ENCODE measurements at regions not wholly inside any gene's neighbourhood (a gene's known extent, or its start where the extent isn't known, plus 50 kb on each side); places are given as distances from the start of the nearest gene placed in this dataset.

DNA sequence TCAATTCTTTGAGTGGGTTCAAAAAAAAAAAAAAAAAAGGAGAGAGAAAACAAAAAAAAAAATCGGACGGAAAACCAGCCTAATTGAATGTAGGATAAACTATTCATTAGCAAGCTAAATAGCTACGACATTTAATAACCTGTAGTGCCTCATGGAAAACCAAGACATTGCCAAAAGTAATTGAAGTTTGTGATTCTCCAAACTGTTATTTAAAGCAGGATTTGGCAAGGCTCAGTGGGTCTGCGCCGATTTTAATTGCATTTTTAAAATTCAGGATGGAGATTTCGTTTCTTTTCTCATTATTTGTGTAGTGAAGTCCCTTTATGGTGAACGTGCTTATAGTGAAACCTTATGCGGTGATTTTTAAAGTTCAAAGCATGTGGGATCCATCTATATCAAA, 127.2 kb upstream of the NFIB start:
- CTCF ChIA-PET (ENCODE audit: partially characterized antibody): interaction anchor here (1.3 to 8.5 kb wide), 7 partner anchors 10 to 328 kb away, joined by 3 to 85 read pairs (median 9); no protein-coding TSS in a partner anchor
- Histone ChIP-seq H3K23me2 (ENCODE audit: low read depth, low read length) (no peaks in the 10 kb centered on the region), H3K79me1 (ENCODE audit: low read depth, low read length) (no peaks in the 10 kb centered on the region), H4K91ac (replicated peaks; ENCODE audit: insufficient read length, low read length) (no peak overlapping the region), H2AFZ (ENCODE audit: low read length) (no peak overlapping the region), H3K14ac (ENCODE audit: insufficient read length) (no peak overlapping the region), H3K9me3 (ENCODE audit: insufficient read depth in 2 of 2, low read depth in 1 of 2, low read length in 1 of 2) (no peaks in the 10 kb centered on the region), H2BK20ac (ENCODE audit: low read length) (no peak overlapping the region), H4K8ac (ENCODE audit: extremely low read depth, insufficient read depth, low read length) (no peak overlapping the region), H3K18ac (ENCODE audit: extremely low read depth, low read length) (no peak overlapping the region), H3K9ac (replicated peaks in 1 of 4; ENCODE audit: extremely low read depth in 1 of 4, low read depth in 3 of 4, low read length in 3 of 4) (no peak overlapping the region), H3K79me2 (ENCODE audit: control insufficient read depth in 1 of 2, insufficient read depth in 2 of 2, low read length in 2 of 2) (no peaks in the 10 kb centered on the region), H2BK120ac (replicated peaks; ENCODE audit: low read depth, low read length) (no peak overlapping the region), H2BK5ac (ENCODE audit: low read depth, low read length) (no peak overlapping the region), H3K4me1 (replicated peaks in 1 of 4; ENCODE audit: control insufficient read depth in 3 of 4, insufficient read depth in 4 of 4, low read length in 3 of 4) (peaks cover 0 to 3% (median 1%) of the 10 kb centered on the region in 4 experiments; a peak in 2 of 7 replicates), H3K36me3 (ENCODE audit: control insufficient read depth in 2 of 4, insufficient read depth in 4 of 4, low read length in 3 of 4) (no peaks in the 10 kb centered on the region), H3K23ac (ENCODE audit: insufficient read length) (no peak overlapping the region), H2AK5ac (ENCODE audit: low read depth, low read length) (no peak overlapping the region), H4K20me1 (replicated peaks in 1 of 2; ENCODE audit: control insufficient read depth in 1 of 2, insufficient read depth in 2 of 2, low read length in 2 of 2) (no peaks in the 10 kb centered on the region), H4K5ac (ENCODE audit: insufficient read length, low read depth, low read length) (no peak overlapping the region), H3K56ac (replicated peaks; ENCODE audit: insufficient read length, low read depth, low read length) (no peak overlapping the region), H3K27ac (ENCODE audit: low read depth, low read length) (no peak overlapping the region), H2BK15ac (ENCODE audit: low read length) (no peak overlapping the region), H3K4me3 (ENCODE audit: extremely low read depth in 1 of 4, insufficient read depth in 2 of 4, low read depth in 3 of 4, low read length in 4 of 4) (no peak overlapping the region), H3K4me2 (ENCODE audit: insufficient read depth in 1 of 2, low read depth in 2 of 2, low read length in 2 of 2) (no peak overlapping the region), H2BK12ac (ENCODE audit: low read depth, low read length) (no peak overlapping the region), H3K27me3 (replicated peaks in 1 of 4; ENCODE audit: control insufficient read depth in 3 of 4, extremely low read depth in 1 of 4, insufficient read depth in 3 of 4, low read length in 3 of 4) (no peaks in the 10 kb centered on the region), H3K4ac (replicated peaks; ENCODE audit: insufficient read length, low read depth, low read length) (no peak overlapping the region)
- POLR2A ChIA-PET (ENCODE audit: partially characterized antibody): no interaction called here
- DNase-seq (ENCODE audit: low read depth in 1 of 2, low spot score in 2 of 2) (no peak), FAIRE-seq (no peak)
- 95% methylated on average over 8 of the region's 8 CpGs; no CpG with 5 or more reads in 1 of the 2 experiments for WGBS, 2 experiments (ENCODE audit: extremely low coverage in 1 of 2, insufficient coverage in 1 of 2, insufficient read length in 1 of 2, insufficient replicate concordance in 2 of 2, low coverage in 1 of 2, low lambda C conversion rate in 2 of 2, missing lambda C conversion rate in 1 of 2)
- no peak for TF ChIP-seq CHD2 (IDR thresholded peaks at IDR 0.05; ENCODE audit: low read length)
- TF ChIP-seq, protein P1, sequence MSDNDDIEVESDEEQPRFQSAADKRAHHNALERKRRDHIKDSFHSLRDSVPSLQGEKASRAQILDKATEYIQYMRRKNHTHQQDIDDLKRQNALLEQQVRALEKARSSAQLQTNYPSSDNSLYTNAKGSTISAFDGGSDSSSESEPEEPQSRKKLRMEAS (IDR thresholded peaks at IDR 0.05): no peak
- no peak for TF ChIP-seq POU5F1 (IDR thresholded peaks at IDR 0.05; ENCODE audit: low read depth, low read length)
- no peak for TF ChIP-seq GTF2F1 (IDR thresholded peaks at IDR 0.05; ENCODE audit: borderline replicate concordance, low read depth, low read length)
- no peak for TF ChIP-seq MAFK (IDR thresholded peaks at IDR 0.05; ENCODE audit: low read depth, low read length)
- no peak for TF ChIP-seq CBX5 (IDR thresholded peaks at IDR 0.05; ENCODE audit: low read depth, low read length)
- TF ChIP-seq ZNF274 (IDR thresholded peaks at IDR 0.05; ENCODE audit: borderline replicate concordance, extremely low read depth, low read length): no peak
